Nephron (organoid): ENCODE measurements at regions not wholly inside any gene's neighbourhood (a gene's known extent, or its start where the extent isn't known, plus 50 kb on each side); places are given as distances from the start of the nearest gene placed in this dataset.

Experiments used
- H3K27ac Mint-ChIP-seq, 3 experiments: 2 replicates each; pipeline ENCODE4 v1.8.0; 2020; ENCODE audit warnings: mixed read lengths in 3 of 3, mild to moderate bottlenecking in 2 of 3, moderate library complexity in 1 of 3
- H3K27me3 Mint-ChIP-seq: 2 replicates; pipeline ENCODE4 v1.8.0; 2021; ENCODE audit warnings: low read depth, mild to moderate bottlenecking, moderate library complexity, mixed read lengths
- H3K36me3 Mint-ChIP-seq: 2 replicates; pipeline ENCODE4 v1.8.0; 2020; ENCODE audit warnings: low read depth, mixed read lengths
- H3K4me1 Mint-ChIP-seq: 2 replicates; pipeline ENCODE4 v1.8.0; 2020; ENCODE audit warnings: mixed read lengths
- H3K4me3 Mint-ChIP-seq, 3 experiments: 2 replicates each; pipeline ENCODE4 v1.8.0; 2020; ENCODE audit warnings: mild to moderate bottlenecking in 3 of 3, mixed read lengths in 3 of 3, moderate library complexity in 2 of 3
- H3K9me3 Mint-ChIP-seq: 2 replicates; pipeline ENCODE4 v1.8.0; 2020; ENCODE audit warnings: mixed read lengths
- TF ChIP-seq, protein P1 (sequence below), 3 experiments: fragments of 200-600 bp; sonication (generic); IDR thresholded peaks; one replicate each; pipeline ENCODE4 v1.5.0; 2021; ENCODE audit warnings: antibody characterized with exemption in 3 of 3; ENCODE audit not compliant: unreplicated experiment in 3 of 3

DNA sequence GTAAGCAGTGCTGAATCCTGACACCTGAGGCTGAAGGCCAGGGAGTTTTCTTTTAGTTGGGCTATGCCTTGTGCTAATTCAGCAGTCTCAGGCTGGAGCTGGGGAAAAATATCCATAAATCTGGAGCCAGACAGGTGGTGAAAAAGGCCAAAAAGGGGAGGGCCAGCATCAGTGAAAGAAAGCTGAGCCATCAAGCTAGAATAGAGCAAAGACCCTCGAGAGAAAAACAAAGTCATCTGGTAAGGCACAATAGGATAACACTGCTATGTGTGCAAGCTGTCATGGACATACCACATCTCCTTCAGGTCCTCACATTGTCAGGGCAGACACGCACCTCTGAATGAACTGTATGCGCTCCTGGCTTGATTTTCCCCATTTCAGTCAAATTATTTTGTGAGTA is 687.9 kb downstream of the SQOR start:
- TF ChIP-seq, protein P1, sequence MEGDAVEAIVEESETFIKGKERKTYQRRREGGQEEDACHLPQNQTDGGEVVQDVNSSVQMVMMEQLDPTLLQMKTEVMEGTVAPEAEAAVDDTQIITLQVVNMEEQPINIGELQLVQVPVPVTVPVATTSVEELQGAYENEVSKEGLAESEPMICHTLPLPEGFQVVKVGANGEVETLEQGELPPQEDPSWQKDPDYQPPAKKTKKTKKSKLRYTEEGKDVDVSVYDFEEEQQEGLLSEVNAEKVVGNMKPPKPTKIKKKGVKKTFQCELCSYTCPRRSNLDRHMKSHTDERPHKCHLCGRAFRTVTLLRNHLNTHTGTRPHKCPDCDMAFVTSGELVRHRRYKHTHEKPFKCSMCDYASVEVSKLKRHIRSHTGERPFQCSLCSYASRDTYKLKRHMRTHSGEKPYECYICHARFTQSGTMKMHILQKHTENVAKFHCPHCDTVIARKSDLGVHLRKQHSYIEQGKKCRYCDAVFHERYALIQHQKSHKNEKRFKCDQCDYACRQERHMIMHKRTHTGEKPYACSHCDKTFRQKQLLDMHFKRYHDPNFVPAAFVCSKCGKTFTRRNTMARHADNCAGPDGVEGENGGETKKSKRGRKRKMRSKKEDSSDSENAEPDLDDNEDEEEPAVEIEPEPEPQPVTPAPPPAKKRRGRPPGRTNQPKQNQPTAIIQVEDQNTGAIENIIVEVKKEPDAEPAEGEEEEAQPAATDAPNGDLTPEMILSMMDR (IDR thresholded peaks at IDR 0.05; ENCODE audit: unreplicated experiment in 3 of 3), result no peak
- Mint-ChIP-seq H3K4me3 (no peak overlapping the region), H3K27me3 (no peaks in the 10 kb centered on the region), H3K27ac (no peak overlapping the region), H3K4me1 (no peaks in the 10 kb centered on the region), H3K9me3 (no peaks in the 10 kb centered on the region), H3K36me3 (no peaks in the 10 kb centered on the region)

DNA sequence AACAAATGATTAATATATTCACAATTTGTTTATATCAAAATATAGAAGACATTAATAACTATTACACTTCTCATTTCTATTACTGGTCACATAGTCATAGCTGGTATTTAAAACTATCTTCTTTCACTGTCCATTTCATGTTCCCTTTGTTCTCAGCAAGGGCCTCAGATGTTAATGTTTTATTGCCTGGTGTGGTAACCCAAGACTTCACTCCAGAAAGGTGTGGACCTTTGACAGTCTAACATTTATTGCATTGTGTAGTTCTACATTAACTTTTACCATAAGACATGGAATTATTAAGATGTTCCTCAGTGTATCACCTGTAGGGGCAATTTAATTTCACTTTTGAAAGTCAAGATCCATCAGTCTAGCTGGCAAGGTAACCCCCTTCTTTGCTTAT is 691.3 kb downstream of the SQOR start:
- TF ChIP-seq, protein P1 (IDR thresholded peaks at IDR 0.05; ENCODE audit: unreplicated experiment in 3 of 3), result no peak
- no peaks in the 10 kb centered on the region for H3K36me3 Mint-ChIP-seq
- H3K27me3 Mint-ChIP-seq, result no peaks in the 10 kb centered on the region
- H3K4me1 Mint-ChIP-seq, result no peaks in the 10 kb centered on the region
- no peaks in the 10 kb centered on the region for H3K9me3 Mint-ChIP-seq
- no peak overlapping the region for H3K27ac Mint-ChIP-seq
- no peak overlapping the region for H3K4me3 Mint-ChIP-seq

DNA sequence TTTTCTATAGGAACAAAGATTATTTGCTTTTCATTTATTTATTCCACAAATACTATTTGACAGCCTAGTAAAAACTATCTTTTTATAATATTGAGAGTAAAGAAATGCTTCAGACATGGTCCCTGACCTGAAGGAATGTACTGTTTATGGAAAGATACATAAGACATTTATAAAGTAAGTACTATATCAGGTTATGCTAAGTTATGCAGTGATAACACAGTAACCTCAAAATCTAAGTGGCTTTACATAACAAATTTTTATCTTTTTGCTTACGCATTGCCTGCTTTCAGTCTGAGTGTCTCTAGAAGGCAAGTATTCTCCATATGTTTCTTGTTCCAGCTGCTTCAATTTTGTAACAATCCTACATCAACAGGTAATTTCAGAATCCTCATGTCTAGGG is 694.0 kb downstream of the SQOR start:
- Mint-ChIP-seq H3K27ac (no peak overlapping the region), H3K36me3 (no peaks in the 10 kb centered on the region), H3K4me1 (no peaks in the 10 kb centered on the region), H3K9me3 (no peaks in the 10 kb centered on the region), H3K4me3 (no peak overlapping the region), H3K27me3 (no peaks in the 10 kb centered on the region)
- TF ChIP-seq, protein P1 (IDR thresholded peaks at IDR 0.05; ENCODE audit: unreplicated experiment in 3 of 3), result no peak

DNA sequence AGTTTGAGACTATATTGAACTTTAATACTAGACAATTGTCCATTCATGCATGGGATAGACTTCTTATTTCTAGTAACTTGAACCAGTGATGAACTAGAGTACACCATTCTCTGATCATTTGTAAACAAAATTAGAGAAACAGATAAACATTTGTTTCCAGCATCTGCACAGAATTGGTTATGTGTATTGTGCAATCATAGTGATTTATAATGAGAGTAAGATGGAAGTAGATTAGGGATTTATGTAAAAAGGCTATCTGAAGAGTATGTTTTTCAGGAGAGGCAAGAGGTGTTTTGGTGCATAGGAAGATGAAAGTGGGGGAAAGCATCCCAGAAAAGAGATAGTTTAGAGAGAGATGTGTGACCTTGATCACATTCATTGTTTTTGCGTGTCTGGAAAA is 695.0 kb downstream of the SQOR start:
- Mint-ChIP-seq H3K4me3 (no peak overlapping the region), H3K36me3 (no peaks in the 10 kb centered on the region), H3K27me3 (no peaks in the 10 kb centered on the region), H3K27ac (no peak overlapping the region), H3K4me1 (no peaks in the 10 kb centered on the region), H3K9me3 (no peaks in the 10 kb centered on the region)
- TF ChIP-seq, protein P1 (IDR thresholded peaks at IDR 0.05; ENCODE audit: unreplicated experiment in 3 of 3), result no peak

DNA sequence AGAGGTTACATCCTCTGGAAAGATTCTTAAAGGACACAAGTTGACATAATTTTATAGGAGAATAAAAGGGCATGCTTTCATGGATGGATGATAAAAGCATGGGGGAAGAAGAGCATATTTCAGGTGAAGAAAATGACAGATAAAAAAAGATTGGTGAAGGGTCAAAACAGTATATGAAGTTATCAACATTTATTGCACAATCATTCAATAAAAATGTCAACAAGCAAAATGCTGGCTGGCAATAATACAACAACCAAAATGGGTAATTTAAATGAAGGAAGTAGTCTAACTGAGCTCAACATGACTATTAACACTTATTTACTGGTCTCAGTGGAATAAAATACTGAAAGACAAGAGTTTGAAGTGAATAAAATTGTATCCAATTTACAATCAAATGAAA is 696.7 kb downstream of the SQOR start:
- no peaks in the 10 kb centered on the region for H3K4me1 Mint-ChIP-seq
- H3K9me3 Mint-ChIP-seq, result no peaks in the 10 kb centered on the region
- TF ChIP-seq, protein P1 (IDR thresholded peaks at IDR 0.05; ENCODE audit: unreplicated experiment in 3 of 3), result no peak
- H3K27me3 Mint-ChIP-seq, result no peaks in the 10 kb centered on the region
- no peak overlapping the region for H3K4me3 Mint-ChIP-seq
- H3K27ac Mint-ChIP-seq, result no peak overlapping the region
- H3K36me3 Mint-ChIP-seq, result no peaks in the 10 kb centered on the region

DNA sequence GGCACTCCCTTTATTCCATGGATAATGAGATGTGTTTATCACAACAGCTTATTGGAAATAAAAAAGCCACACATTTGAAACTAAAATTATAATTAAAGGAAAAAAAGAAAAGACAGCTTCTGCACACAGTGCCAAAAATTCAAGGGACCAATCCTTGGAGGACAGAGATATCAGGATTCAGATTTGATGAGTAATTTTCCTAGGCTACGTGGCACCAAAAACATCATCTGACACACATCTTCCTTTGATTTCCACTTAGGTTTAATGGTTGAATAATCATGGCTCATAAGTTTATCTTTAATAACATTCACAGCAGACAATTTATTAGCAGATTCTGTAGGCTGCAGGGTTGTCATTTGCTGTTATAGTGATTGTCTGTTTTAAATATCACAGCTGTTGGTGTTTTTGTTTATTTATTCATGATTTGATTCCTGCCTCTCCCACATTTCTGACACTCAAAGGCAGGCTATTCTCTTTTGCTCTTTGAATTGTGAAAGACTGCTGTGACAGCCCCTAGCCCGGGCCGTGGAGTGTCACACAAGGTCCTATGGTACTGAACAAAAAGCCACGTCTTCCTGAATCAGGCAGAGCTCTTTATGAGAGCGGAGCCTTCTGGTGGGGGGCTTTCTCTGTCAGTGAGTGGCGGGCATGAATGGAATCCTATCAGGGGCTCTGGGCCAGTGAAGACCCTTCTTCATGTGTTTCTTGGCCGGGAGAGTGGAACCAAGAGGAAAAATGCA is 708.5 kb downstream of the SQOR start:
- H3K27ac Mint-ChIP-seq, result peak overlapping the region; percentile 86 to 93 (median 89)
- no peaks in the 10 kb centered on the region for H3K27me3 Mint-ChIP-seq
- H3K9me3 Mint-ChIP-seq, result no peaks in the 10 kb centered on the region
- H3K4me3 Mint-ChIP-seq, result no peak overlapping the region
- H3K36me3 Mint-ChIP-seq, result no peaks in the 10 kb centered on the region
- TF ChIP-seq, protein P1 (IDR thresholded peaks at IDR 0.05; ENCODE audit: unreplicated experiment in 3 of 3), result no peak
- H3K4me1 Mint-ChIP-seq, result peaks cover 13% of the 10 kb centered on the region
